ENCODE measurements at regions not wholly inside any gene's neighbourhood (a gene's known extent, or its start where the extent isn't known, plus 50 kb on each side); places are given as distances from the start of the nearest gene placed in this dataset.
A peak's percentile ranks its signal among the peaks of the same experiment; 100 is the strongest.
"Not testable (repeated sequence)": the region's sequence is repeated elsewhere in the genome, so short reads cannot be mapped to it uniquely, and the experiment has no call there.

- no peak for TF ChIP-seq CTCF (IDR thresholded peaks at IDR 0.05; ENCODE audit: insufficient read depth, low read length)
- H3K4me3 ChIP-seq (ENCODE audit: low read depth, low read length) = peak overlapping the region; percentile 46
These were observed 2786.5 kb downstream of the RPIA start for GRCh38 chr2:91477731-91478672.

GRCh38 chr2:91478851-91479718 is 2787.6 kb downstream of the RPIA start:
- not testable (repeated sequence) for H3K4me3 ChIP-seq (ENCODE audit: low read depth, low read length); DNase-seq (ENCODE audit: low read depth)

More at GRCh38 chr2:91477731-91478672, 2786.5 kb downstream of the RPIA start:
- DNase-seq (ENCODE audit: low read depth) = no peak

- not testable (repeated sequence) for DNase-seq (ENCODE audit: low read depth); H3K4me3 ChIP-seq (ENCODE audit: low read depth, low read length)
These were observed 2793.8 kb downstream of the RPIA start for GRCh38 chr2:91485226-91485625.

GRCh38 chr2:91497129-91498064 is 2805.9 kb downstream of the RPIA start:
- DNase-seq (ENCODE audit: low read depth) = not testable (repeated sequence)

GRCh38 chr2:91498065-91498449 is 2806.6 kb downstream of the RPIA start:
- DNase-seq (ENCODE audit: low read depth); H3K4me3 ChIP-seq (ENCODE audit: low read depth, low read length): not testable (repeated sequence)

More at GRCh38 chr2:91497129-91498064, 2805.9 kb downstream of the RPIA start:
- H3K4me3 ChIP-seq (ENCODE audit: low read depth, low read length) = not testable (repeated sequence)

- DNase-seq (ENCODE audit: low read depth); H3K4me3 ChIP-seq (ENCODE audit: low read depth, low read length): not testable (repeated sequence)
These were observed 2807.2 kb downstream of the RPIA start for GRCh38 chr2:91498513-91499250.

GRCh38 chr2:91499431-91500050 is 2808.1 kb downstream of the RPIA start:
- not testable (repeated sequence) for H3K4me3 ChIP-seq (ENCODE audit: low read depth, low read length); DNase-seq (ENCODE audit: low read depth)

- not testable (repeated sequence) for H3K4me3 ChIP-seq (ENCODE audit: low read depth, low read length); DNase-seq (ENCODE audit: low read depth)
These were observed 2808.9 kb downstream of the RPIA start for GRCh38 chr2:91500246-91500977.

GRCh38 chr2:91500978-91501310 is 2809.5 kb downstream of the RPIA start:
- not testable (repeated sequence) for DNase-seq (ENCODE audit: low read depth); H3K4me3 ChIP-seq (ENCODE audit: low read depth, low read length)

- not testable (repeated sequence) for H3K4me3 ChIP-seq (ENCODE audit: low read depth, low read length); DNase-seq (ENCODE audit: low read depth)
These were observed 2810.1 kb downstream of the RPIA start for GRCh38 chr2:91501481-91502080.

GRCh38 chr2:91503572-91503958 is 2812.1 kb downstream of the RPIA start:
- H3K4me3 ChIP-seq (ENCODE audit: low read depth, low read length) = not testable (repeated sequence)

GRCh38 chr2:91503959-91504741 is 2812.7 kb downstream of the RPIA start:
- not testable (repeated sequence) for H3K4me3 ChIP-seq (ENCODE audit: low read depth, low read length); DNase-seq (ENCODE audit: low read depth)

More at GRCh38 chr2:91503572-91503958, 2812.1 kb downstream of the RPIA start:
- DNase-seq (ENCODE audit: low read depth) = not testable (repeated sequence)

- not testable (repeated sequence) for H3K4me3 ChIP-seq (ENCODE audit: low read depth, low read length); DNase-seq (ENCODE audit: low read depth)
These were observed 2817.3 kb downstream of the RPIA start for GRCh38 chr2:91508816-91509215.

- DNase-seq (ENCODE audit: low read depth); H3K4me3 ChIP-seq (ENCODE audit: low read depth, low read length): not testable (repeated sequence)
These were observed 2817.8 kb downstream of the RPIA start for GRCh38 chr2:91509276-91509675.

All from fibroblast of the aortic adventitia (primary cell).